ENCODE measurements at regions not wholly inside any gene's neighbourhood (a gene's known extent, or its start where the extent isn't known, plus 50 kb on each side); places are given as distances from the start of the nearest gene placed in this dataset.

GRCh38 chr20:22407237-22408193 is 176.9 kb downstream of the FOXA2 start:
- no peak for DNase-seq (ENCODE audit: low read depth)
- no peak overlapping the region for H3K4me3 ChIP-seq (ENCODE audit: low read length)
- no peak for TF ChIP-seq CTCF (conservative IDR thresholded peaks at IDR 0.05; ENCODE audit: low read depth, low read length)

- no peak for TF ChIP-seq CTCF (conservative IDR thresholded peaks at IDR 0.05; ENCODE audit: low read depth, low read length)
- no peak for DNase-seq (ENCODE audit: low read depth)
- no peak overlapping the region for H3K4me3 ChIP-seq (ENCODE audit: low read length)
These were observed 179.8 kb downstream of the FOXA2 start for GRCh38 chr20:22404419-22405170.

- no peak for TF ChIP-seq CTCF (conservative IDR thresholded peaks at IDR 0.05; ENCODE audit: low read depth, low read length)
- DNase-seq (ENCODE audit: low read depth): no peak
- H3K4me3 ChIP-seq (ENCODE audit: low read length): peak overlapping the region; percentile 19
These were observed 180.6 kb downstream of the FOXA2 start for GRCh38 chr20:22403632-22404361.

- H3K4me3 ChIP-seq (ENCODE audit: low read length): peak overlapping the region; percentile 19
- DNase-seq (ENCODE audit: low read depth): no peak
- TF ChIP-seq CTCF (conservative IDR thresholded peaks at IDR 0.05; ENCODE audit: low read depth, low read length): no peak
These were observed 181.2 kb downstream of the FOXA2 start for GRCh38 chr20:22403022-22403631.

DNA sequence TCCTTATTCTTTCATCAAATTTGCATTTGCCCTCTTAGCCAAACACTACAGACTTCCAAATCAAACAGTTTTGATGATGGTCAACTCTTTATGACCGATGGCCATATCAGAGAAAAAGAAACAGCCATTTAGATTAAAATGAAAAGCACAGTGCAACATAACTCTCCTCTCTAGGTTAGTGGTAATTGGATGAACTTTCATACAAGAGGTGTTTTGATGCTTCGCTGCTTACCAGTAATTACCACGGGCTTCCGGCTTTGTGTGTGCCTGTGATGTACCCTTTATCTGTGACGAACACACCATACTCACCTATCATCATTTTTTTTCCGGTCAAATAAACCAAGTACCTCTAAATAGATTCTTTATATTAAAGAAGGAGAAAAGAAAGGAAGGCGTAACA is 181.8 kb downstream of the FOXA2 start:
- no peak for TF ChIP-seq CTCF (conservative IDR thresholded peaks at IDR 0.05; ENCODE audit: low read depth, low read length)
- no peak for DNase-seq (ENCODE audit: low read depth)
- no peak overlapping the region for H3K4me3 ChIP-seq (ENCODE audit: low read length)

- no peak for DNase-seq (ENCODE audit: low read depth)
- no peak overlapping the region for H3K4me3 ChIP-seq (ENCODE audit: low read length)
- TF ChIP-seq CTCF (conservative IDR thresholded peaks at IDR 0.05; ENCODE audit: low read depth, low read length): no peak
These were observed 183.9 kb downstream of the FOXA2 start for GRCh38 chr20:22400440-22400839.
